ENCODE measurements at regions not wholly inside any gene's neighbourhood (a gene's known extent, or its start where the extent isn't known, plus 50 kb on each side); places are given as distances from the start of the nearest gene placed in this dataset.

GRCh38 chr14:89053303-89053702 lies 228.9 kb downstream of the TTC8 start:
- TF ChIP-seq CTCF (IDR thresholded peaks at IDR 0.05; ENCODE audit: low read depth, low read length, missing control alignments), result no peak
- no peak for DNase-seq (ENCODE audit: low read depth)
- H3K4me3 ChIP-seq (ENCODE audit: low read depth, low read length), result no peak overlapping the region

GRCh38 chr14:89056394-89056793 lies 231.9 kb downstream of the TTC8 start:
- no peak for DNase-seq (ENCODE audit: low read depth)
- no peak for TF ChIP-seq CTCF (IDR thresholded peaks at IDR 0.05; ENCODE audit: low read depth, low read length, missing control alignments)
- no peak overlapping the region for H3K4me3 ChIP-seq (ENCODE audit: low read depth, low read length)

- DNase-seq (ENCODE audit: low read depth), result no peak
- no peak for TF ChIP-seq CTCF (IDR thresholded peaks at IDR 0.05; ENCODE audit: low read depth, low read length, missing control alignments)
- H3K4me3 ChIP-seq (ENCODE audit: low read depth, low read length), result no peak overlapping the region
Observed at GRCh38 chr14:89058697-89059096, 234.2 kb downstream of the TTC8 start.

GRCh38 chr14:89060191-89060590 lies 235.7 kb downstream of the TTC8 start:
- H3K4me3 ChIP-seq (ENCODE audit: low read depth, low read length), result no peak overlapping the region
- no peak for DNase-seq (ENCODE audit: low read depth)
- no peak for TF ChIP-seq CTCF (IDR thresholded peaks at IDR 0.05; ENCODE audit: low read depth, low read length, missing control alignments)

GRCh38 chr14:89061696-89062095 lies 237.2 kb downstream of the TTC8 start:
- no peak for TF ChIP-seq CTCF (IDR thresholded peaks at IDR 0.05; ENCODE audit: low read depth, low read length, missing control alignments)
- H3K4me3 ChIP-seq (ENCODE audit: low read depth, low read length), result no peak overlapping the region

GRCh38 chr14:89065879-89066278 lies 241.4 kb downstream of the TTC8 start:
- no peak for TF ChIP-seq CTCF (IDR thresholded peaks at IDR 0.05; ENCODE audit: low read depth, low read length, missing control alignments)
- no peak for DNase-seq (ENCODE audit: low read depth)
- no peak overlapping the region for H3K4me3 ChIP-seq (ENCODE audit: low read depth, low read length)

More at GRCh38 chr14:89061696-89062095, 237.2 kb downstream of the TTC8 start:
- no peak for DNase-seq (ENCODE audit: low read depth)

GRCh38 chr14:89067293-89067972 lies 243.0 kb downstream of the TTC8 start:
- TF ChIP-seq CTCF (IDR thresholded peaks at IDR 0.05; ENCODE audit: low read depth, low read length, missing control alignments), result no peak
- H3K4me3 ChIP-seq (ENCODE audit: low read depth, low read length), result no peak overlapping the region
- no peak for DNase-seq (ENCODE audit: low read depth)
